Lung (tissue), 11 donors: ENCODE measurements at regions not wholly inside any gene's neighbourhood (a gene's known extent, or its start where the extent isn't known, plus 50 kb on each side); places are given as distances from the start of the nearest gene placed in this dataset.

ENCODE experiments used
- ATAC-seq: fragments of 200-7000 bp; cut with Tn5 transposase; one replicate; pipeline ENCODE4 v1.9.1; 2020; ENCODE audit warnings: moderate number of reproducible peaks; ENCODE audit not compliant: insufficient read depth, low FRiP score
- DNase-seq, 3 donors: peaks; one replicate each; pipeline ENCODE4 v3.0.0-alpha.2; 2013 to 2017
- H3K27ac ChIP-seq, 2 donors: one replicate each; pipeline ENCODE4 v1.5.1; 2013; ENCODE audit warnings: mild to moderate bottlenecking in 2 of 2, moderate library complexity in 2 of 2, control low read depth in 1 of 2, inconsistent platforms in 1 of 2, low read depth in 1 of 2, low read length in 1 of 2
- H3K27me3 ChIP-seq, 3 donors: one replicate each; pipeline ENCODE4 v1.5.1; 2013; ENCODE audit warnings: low read length in 2 of 3; ENCODE audit not compliant: control insufficient read depth in 3 of 3, insufficient read depth in 3 of 3
- H3K36me3 ChIP-seq, 4 donors: one replicate each; pipeline ENCODE4 v1.5.1; 2013; ENCODE audit warnings: low read length in 4 of 4, mild to moderate bottlenecking in 1 of 4, moderate library complexity in 1 of 4; ENCODE audit not compliant: control insufficient read depth in 4 of 4, insufficient read depth in 4 of 4
- H3K4me1 ChIP-seq, 5 donors: one replicate each; pipeline ENCODE4 v1.5.1; 2013; ENCODE audit warnings: low read length in 5 of 5, mild to moderate bottlenecking in 2 of 5, moderate library complexity in 1 of 5; ENCODE audit not compliant: control insufficient read depth in 5 of 5, insufficient read depth in 5 of 5
- H3K4me3 ChIP-seq: one replicate; pipeline ENCODE4 v1.5.1; 2013; ENCODE audit warnings: mild to moderate bottlenecking, control low read depth, moderate library complexity
- H3K9ac ChIP-seq, 2 donors: one replicate each; pipeline ENCODE4 v1.5.1; 2013; ENCODE audit warnings: low read length in 2 of 2, control low read depth in 1 of 2; ENCODE audit not compliant: insufficient read depth in 1 of 2
- H3K9me3 ChIP-seq, 4 donors: one replicate each; pipeline ENCODE4 v1.5.1; 2013; ENCODE audit warnings: low read length in 3 of 4, mild to moderate bottlenecking in 1 of 4, moderate library complexity in 1 of 4; ENCODE audit not compliant: control insufficient read depth in 4 of 4, insufficient read depth in 3 of 4
- CTCF ChIP-seq: IDR thresholded peaks from 2 replicates; pipeline ENCODE4 v1.5.1; 2012; ENCODE audit warnings: mild to moderate bottlenecking; ENCODE audit errors: control extremely low read depth, extremely low read depth
- WGBS, 2 donors: extraction: QIAGEN DNeasy Blood & Tissue Kit; methylation state at CpG; one replicate each; pipeline ENCODE4 v1.1.7; 2013; 5-methylcytosine and 5-hydroxymethylcytosine counted together
- donor health status: control.
- donor health status: control.
- donor health status: Bipolar disorder and iron deficiency.
- donor health status: healthy.
- donor health status: DM: yes; HTN: yes; CAD: no.

DNA sequence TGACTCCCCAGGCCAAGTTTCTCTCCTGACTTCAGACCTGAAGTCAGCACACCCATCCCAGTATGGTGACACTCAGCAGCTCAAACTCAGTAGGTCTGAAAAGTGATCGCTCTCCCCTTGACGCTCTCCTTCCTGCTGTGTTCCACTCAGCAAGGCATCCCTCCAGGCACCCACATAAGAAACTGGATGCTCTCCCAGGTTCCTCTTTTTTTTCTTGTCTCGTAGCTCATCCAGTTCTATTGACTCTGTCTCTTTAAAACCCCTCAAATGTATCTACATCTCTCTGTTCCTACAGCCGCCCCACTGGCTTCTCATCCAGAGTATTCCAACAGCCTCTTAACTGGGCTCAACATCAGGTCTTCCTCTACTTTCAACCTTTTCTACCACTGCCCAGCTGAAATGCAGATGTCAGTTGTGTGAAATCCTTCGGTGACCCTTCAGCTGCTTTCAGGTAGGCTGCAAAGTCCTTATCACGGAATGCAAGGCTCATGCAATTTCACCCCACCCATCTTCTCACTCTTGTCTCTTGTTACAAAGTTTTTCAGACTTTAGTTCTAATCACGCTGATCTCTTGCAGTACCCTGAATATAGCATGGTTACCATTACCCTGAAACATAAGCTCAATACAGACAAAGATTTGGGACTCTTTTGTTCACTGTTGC lies 286.2 kb upstream of the POU3F1 start:
- no peak overlapping the region for H3K4me3 ChIP-seq
- H3K9ac ChIP-seq: no peak overlapping the region
- H3K4me1 ChIP-seq: peaks cover 0 to 19% (median 7%) of the 10 kb centered on the region in 5 donors
- no peak for TF ChIP-seq CTCF
- ATAC-seq (no peak), DNase-seq (no peak)
- peaks cover 0 to 2% (median 0%) of the 10 kb centered on the region in 3 donors for H3K27me3 ChIP-seq
- no peaks in the 10 kb centered on the region for H3K36me3 ChIP-seq
- no peaks in the 10 kb centered on the region for H3K9me3 ChIP-seq
- 80 to 86% methylated on average over 7 of the region's 7 CpGs for WGBS, 2 donors
- no peak overlapping the region for H3K27ac ChIP-seq

- no peak overlapping the region for H3K9ac ChIP-seq
- no peaks in the 10 kb centered on the region for H3K36me3 ChIP-seq
- peaks cover 0 to 2% (median 0%) of the 10 kb centered on the region in 3 donors for H3K27me3 ChIP-seq
- H3K4me3 ChIP-seq: no peak overlapping the region
- WGBS, 2 donors: 79% methylated on average over 2 of the region's 2 CpGs
- H3K27ac ChIP-seq: no peak overlapping the region
- TF ChIP-seq CTCF: no peak
- ATAC-seq: no peak
- H3K9me3 ChIP-seq: no peaks in the 10 kb centered on the region
- DNase-seq: no peak
- peaks cover 0 to 15% (median 4%) of the 10 kb centered on the region in 5 donors for H3K4me1 ChIP-seq
These were observed 285.1 kb upstream of the POU3F1 start for GRCh38 chr1:38331496-38332210.

DNA sequence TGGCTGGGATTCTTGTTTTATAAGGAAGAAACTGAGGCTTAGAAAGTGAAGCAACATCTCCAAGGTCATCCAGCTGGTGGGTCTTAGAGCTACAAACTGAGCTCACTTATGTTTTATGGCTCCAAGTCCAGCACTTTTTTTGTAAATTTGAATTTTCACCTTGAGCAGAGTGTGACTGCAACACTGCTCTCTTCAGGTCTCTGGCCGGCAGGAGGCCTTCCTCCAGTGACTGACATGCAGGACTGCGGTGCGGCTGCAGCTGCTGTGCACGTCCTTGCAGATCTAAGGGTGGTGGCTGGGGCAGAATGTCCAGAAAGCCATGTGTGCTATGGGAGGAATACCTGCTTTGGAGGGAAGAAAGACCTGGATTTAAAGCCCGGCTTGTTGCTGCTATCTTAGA lies 284.2 kb upstream of the POU3F1 start:
- Histone ChIP-seq H3K9me3 (no peaks in the 10 kb centered on the region), H3K9ac (no peak overlapping the region), H3K27ac (no peak overlapping the region), H3K4me1 (peaks cover 0 to 7% (median 4%) of the 10 kb centered on the region in 5 donors), H3K4me3 (no peak overlapping the region), H3K36me3 (no peaks in the 10 kb centered on the region), H3K27me3 (peaks cover 0 to 2% (median 0%) of the 10 kb centered on the region in 3 donors)
- ATAC-seq (no peak), DNase-seq (no peak)
- 74 to 88% methylated on average over 5 of the region's 5 CpGs for WGBS, 2 donors
- TF ChIP-seq CTCF: no peak
